ENCODE measurements at regions not wholly inside any gene's neighbourhood (a gene's known extent, or its start where the extent isn't known, plus 50 kb on each side); places are given as distances from the start of the nearest gene placed in this dataset.

- TF ChIP-seq MAX (IDR thresholded peaks at IDR 0.05): no peak
- no peak for TF ChIP-seq CTCF (IDR thresholded peaks at IDR 0.05; ENCODE audit: low read depth, low read length, missing input control)
- no peak for TF ChIP-seq HNF4G (IDR thresholded peaks at IDR 0.05)
- no peak for TF ChIP-seq EGR1 (IDR thresholded peaks at IDR 0.05; ENCODE audit: low read depth in 2 of 2)
- TF ChIP-seq YY1 (IDR thresholded peaks at IDR 0.05): no peak
- TF ChIP-seq REST (IDR thresholded peaks at IDR 0.05): no peak
- no peak for TF ChIP-seq FOXA1 (IDR thresholded peaks at IDR 0.05)
Observed at GRCh38 chr16:87107201-87107600, 210.0 kb downstream of the C16orf95 start.

All from liver (tissue), 3 donors.